K562 (cell line): ENCODE measurements at regions not wholly inside any gene's neighbourhood (a gene's known extent, or its start where the extent isn't known, plus 50 kb on each side); places are given as distances from the start of the nearest gene placed in this dataset.

ENCODE experiments used
- ATAC-seq: fragments of 200-7000 bp; cut with Tn5 transposase; 3 replicates; pipeline ENCODE4 v1.9.1; 2020; ENCODE audit warnings: moderate library complexity
- BruUV-seq: library from RNA; stranded (reverse); fragments of 400-500 nt; replicated peaks from 2 replicates; lab custom pipeline; 2021; lab: Mats Ljungman, UMichigan
- CTCF ChIA-PET: fragments of 300-600 bp; formaldehyde crosslinking; extraction: SDS; loops from one replicate; lab custom pipeline; 2021; ENCODE audit warnings: low intra/inter-chr PET ratio; lab: Yijun Ruan, JAX
- POLR2A ChIA-PET: fragments of 300-600, 350-650 bp; sonication (Branson Sonifier 250); formaldehyde crosslinking; extraction: SDS; loops from one replicate; lab custom pipeline; 2021; ENCODE audit warnings: antibody characterized with exemption, inconsistent platforms; lab: Yijun Ruan, JAX
- DNase-seq, 4 experiments: peaks; one replicate each; pipeline versions ENCODE4 v3.0.0 to v3.0.0-alpha.2; 2011 to 2018; ENCODE audit warnings: low spot score in 3 of 4, mixed read lengths in 3 of 4; ENCODE audit errors: extremely low read depth in 1 of 4
- FAIRE-seq: peaks from 2 replicates; lab custom pipeline; 2011; peaks lifted over from hg19 to GRCh38; lab: Jason Lieb, UNC
- H2AFZ ChIP-seq: 2 replicates; pipeline ENCODE4 v1.6.0; 2011; ENCODE audit warnings: low read depth, low read length, control low read depth, inconsistent platforms
- H3K27ac ChIP-seq: fragments of 200-600 bp; 3 replicates; pipeline ENCODE4 v1.8.0; 2011; ENCODE audit warnings: low read depth, mild to moderate bottlenecking, control low read depth, inconsistent platforms, low read length, moderate library complexity, mixed read lengths; ENCODE audit errors: extremely low read depth
- H3K27me3 ChIP-seq, 2 experiments: fragments of 300-600 bp in 1 of 2; 2 replicates in 1 of 2; 3 replicates in 1 of 2; pipeline versions ENCODE4 v1.6.0 to v1.8.0; 2011; ENCODE audit warnings: inconsistent platforms in 2 of 2, low read length in 2 of 2, mild to moderate bottlenecking in 1 of 2, mixed read lengths in 1 of 2, moderate library complexity in 1 of 2; ENCODE audit not compliant: control insufficient read depth in 2 of 2, insufficient read depth in 2 of 2
- H3K36me3 ChIP-seq: fragments of 300-600 bp; 3 replicates; pipeline ENCODE4 v1.8.0; 2011; ENCODE audit warnings: mild to moderate bottlenecking, low read length, inconsistent platforms; ENCODE audit not compliant: control insufficient read depth, insufficient read depth
- H3K4me1 ChIP-seq, 2 experiments: fragments of 200-600 bp in 1 of 2; replicated peaks in 1 of 2; 2 replicates in 1 of 2; 3 replicates in 1 of 2; pipeline versions ENCODE4 v1.5.1 to v1.8.0; 2011; ENCODE audit warnings: inconsistent platforms in 2 of 2, low read length in 2 of 2, mild to moderate bottlenecking in 1 of 2, mixed read lengths in 1 of 2, moderate library complexity in 1 of 2; ENCODE audit not compliant: control insufficient read depth in 2 of 2, insufficient read depth in 2 of 2
- H3K4me2 ChIP-seq: 2 replicates; pipeline ENCODE4 v1.6.1; 2011; ENCODE audit warnings: low read length, control low read depth, inconsistent platforms, mixed read lengths; ENCODE audit not compliant: insufficient read depth
- H3K4me3 ChIP-seq: fragments of 200-600 bp; sonication (generic), shearing (Covaris generic); 2 replicates; pipeline ENCODE4 v1.5.1; 2016; ENCODE audit warnings: control low read depth, inconsistent platforms
- H3K79me2 ChIP-seq: fragments of 200-600 bp; 3 replicates; pipeline ENCODE4 v1.8.0; 2011; ENCODE audit warnings: low read length, inconsistent platforms; ENCODE audit not compliant: control insufficient read depth, insufficient read depth
- H3K9ac ChIP-seq, 2 experiments: 2 replicates each; pipeline versions ENCODE4 v1.6.0 to v1.6.1; 2011; ENCODE audit warnings: low read depth in 2 of 2, low read length in 2 of 2, control low read depth in 1 of 2, inconsistent platforms in 1 of 2, mild to moderate bottlenecking in 1 of 2, mixed read lengths in 1 of 2; ENCODE audit not compliant: insufficient read depth in 1 of 2
- H3K9me1 ChIP-seq: one replicate; pipeline ENCODE4 v1.6.0; 2011; ENCODE audit warnings: inconsistent platforms, mild to moderate bottlenecking, low read length, moderate library complexity; ENCODE audit not compliant: control insufficient read depth, insufficient read depth
- H3K9me3 ChIP-seq: replicated peaks from 2 replicates; pipeline ENCODE4 v1.5.1; 2011; ENCODE audit warnings: low read depth, low read length, inconsistent platforms; ENCODE audit not compliant: control insufficient read depth, insufficient read depth
- H4K20me1 ChIP-seq: replicated peaks from 2 replicates; pipeline ENCODE4 v1.6.1; 2011; ENCODE audit warnings: low read length, inconsistent platforms, mixed read lengths; ENCODE audit not compliant: control insufficient read depth, insufficient read depth
- EP300 ChIP-seq: IDR thresholded peaks from 2 replicates; pipeline ENCODE4 v1.6.1; 2012; ENCODE audit warnings: low read length, improper control_type of control experiment
- FOXM1 ChIP-seq, 2 experiments: fragments of 450-650 bp in 1 of 2; sonication (generic) in 1 of 2; formaldehyde crosslinking in 1 of 2; IDR thresholded peaks; 2 replicates each; pipeline versions ENCODE4 v1.6.1 to v1.9.0; 2017 to 2022; ENCODE audit warnings: low read depth in 2 of 2, mild to moderate bottlenecking in 2 of 2, missing genetic modification reagents in 1 of 2, moderate library complexity in 1 of 2
- HMBOX1 ChIP-seq: sonication (generic); IDR thresholded peaks from 2 replicates; pipeline ENCODE4 v1.6.1; 2016
- ILF3 ChIP-seq: fragments of 450-650 bp; IDR thresholded peaks from 2 replicates; pipeline ENCODE4 v1.6.1; 2018; ENCODE audit warnings: antibody characterized with exemption, mild to moderate bottlenecking, moderate library complexity, borderline replicate concordance
- KLF13 ChIP-seq: fragments of 450-650 bp; IDR thresholded peaks from 2 replicates; pipeline ENCODE4 v1.6.1; 2016; ENCODE audit warnings: missing genetic modification characterization, low read depth, mild to moderate bottlenecking, missing compliant biosample characterization, moderate library complexity, borderline replicate concordance
- NFXL1 ChIP-seq: fragments of 450-650 bp; formaldehyde crosslinking; IDR thresholded peaks from 2 replicates; pipeline ENCODE4 v1.4.0; 2021; ENCODE audit warnings: mild to moderate bottlenecking
- PKNOX1 ChIP-seq: fragments of 450-650 bp; IDR thresholded peaks from 2 replicates; pipeline ENCODE4 v1.6.1; 2016
- POU5F1 ChIP-seq: fragments of 150-350 bp; IDR thresholded peaks from 2 replicates; pipeline ENCODE4 v1.6.1; 2014; ENCODE audit warnings: borderline replicate concordance, low read length, low read depth, mild to moderate bottlenecking; ENCODE audit not compliant: partially characterized antibody
- SRF ChIP-seq, 2 experiments: fragments of 250-450, 450-650 bp in 1 of 2; sonication (Bioruptor Pico) in 1 of 2; sonication (generic) in 1 of 2; formaldehyde crosslinking; IDR thresholded peaks; 2 replicates each; pipeline versions ENCODE4 v1.5.0 to v1.5.1; 2020 to 2022; ENCODE audit warnings: mild to moderate bottlenecking in 1 of 2, missing genetic modification reagents in 1 of 2
- STAT5A ChIP-seq: IDR thresholded peaks from 2 replicates; pipeline ENCODE4 v1.6.1; 2012; ENCODE audit warnings: low read length, inconsistent platforms, borderline replicate concordance
- TAF1 ChIP-seq: IDR thresholded peaks from 2 replicates; pipeline ENCODE4 v1.6.1; 2011; ENCODE audit warnings: mild to moderate bottlenecking, low read length, moderate library complexity; ENCODE audit not compliant: insufficient read depth, control insufficient read depth, severe bottlenecking; ENCODE audit errors: extremely low read depth
- ZNF280A ChIP-seq: fragments of 450-650 bp; IDR thresholded peaks from 2 replicates; pipeline ENCODE4 v1.6.1; 2018; ENCODE audit warnings: mild to moderate bottlenecking, low read depth; ENCODE audit not compliant: partially characterized antibody
- ZNF561 ChIP-seq: fragments of 450-650 bp; formaldehyde crosslinking; conservative IDR thresholded peaks from 2 replicates; pipeline ENCODE4 v1.4.0; 2020; ENCODE audit warnings: mild to moderate bottlenecking, moderate library complexity
- WGBS: fragments of 100-300 bp; shearing (Covaris generic); methylation state at CpG from one replicate; pipeline ENCODE4 v1.1.6; 2016; ENCODE audit warnings: low coverage, mixed read lengths; ENCODE audit not compliant: insufficient coverage; ENCODE audit errors: missing lambda C conversion rate; 5-methylcytosine and 5-hydroxymethylcytosine counted together
- in situ Hi-C: fragments of 300-500 bp; cut with MboI; formaldehyde crosslinking; loops from 4 replicates; pipeline ENCODE4 v1.15.0; 2018; ENCODE audit warnings: inconsistent platforms, mixed read lengths
- intact Hi-C: fragments of 100-400 bp; cut with micrococcal nuclease; formaldehyde crosslinking; loops from 2 replicates; pipeline ENCODE4 v1.14.2; 2022

GRCh38 chr21:17146426-17146825, 366.4 kb upstream of the CXADR start:
- Histone ChIP-seq H3K27me3 (no peaks in the 10 kb centered on the region), H4K20me1 (no peaks in the 10 kb centered on the region), H3K79me2 (no peaks in the 10 kb centered on the region), H3K27ac (no peak overlapping the region), H3K4me3 (no peak overlapping the region), H2AFZ (no peak overlapping the region), H3K4me1 (no peaks in the 10 kb centered on the region), H3K36me3 (no peaks in the 10 kb centered on the region), H3K9ac (no peak overlapping the region), H3K4me2 (no peak overlapping the region), H3K9me3 (no peaks in the 10 kb centered on the region), H3K9me1 (no peaks in the 10 kb centered on the region)
- CTCF ChIA-PET, result no interaction called here
- in situ Hi-C loops, result no loop called here
- POLR2A ChIA-PET, result no interaction called here
- FAIRE-seq (no peak), ATAC-seq (no peak), DNase-seq (no peak)
- WGBS, result 0% methylated on average over 5 of the region's 5 CpGs
- TF ChIP-seq FOXM1 (IDR thresholded peaks at IDR 0.05; ENCODE audit: low read depth) (no peak), FOXM1 (CRISPR knock-in tag; IDR thresholded peaks at IDR 0.05; ENCODE audit: low read depth) (no peak), KLF13 (tag) (no peak), SRF (CRISPR knock-in tag; IDR thresholded peaks at IDR 0.05) (no peak), EP300 (no peak)
- BruUV-seq, result no TSS peak
- intact Hi-C loops, result no loop called here

GRCh38 chr21:17159697-17160096, 353.1 kb upstream of the CXADR start:
- intact Hi-C loops (no loop called here), in situ Hi-C loops (no loop called here)
- no peak overlapping the region for H3K4me2 ChIP-seq
- H3K9ac ChIP-seq, result no peak overlapping the region
- no peak overlapping the region for H3K27ac ChIP-seq
- 3% methylated on average over 2 of the region's 2 CpGs for WGBS
- H2AFZ ChIP-seq, result no peak overlapping the region
- ATAC-seq, result no peak
- FAIRE-seq, result no peak
- no peaks in the 10 kb centered on the region for H3K9me1 ChIP-seq
- CTCF ChIA-PET, result no interaction called here
- H3K9me3 ChIP-seq, result no peaks in the 10 kb centered on the region; the same call in 1 of the 2 replicates
- POLR2A ChIA-PET, result no interaction called here
- H3K36me3 ChIP-seq, result no peaks in the 10 kb centered on the region
- H4K20me1 ChIP-seq, result no peaks in the 10 kb centered on the region
- no peaks in the 10 kb centered on the region for H3K4me1 ChIP-seq
- H3K79me2 ChIP-seq, result no peaks in the 10 kb centered on the region
- H3K4me3 ChIP-seq, result no peak overlapping the region
- no TSS peak for BruUV-seq
- H3K27me3 ChIP-seq, result no peaks in the 10 kb centered on the region
- no peak for DNase-seq
- TF ChIP-seq ZNF561 (CRISPR knock-in tag), result no peak
- no peak for TF ChIP-seq STAT5A
- TF ChIP-seq HMBOX1, result no peak
- no peak for TF ChIP-seq ILF3
- no peak for TF ChIP-seq POU5F1
- TF ChIP-seq TAF1, result no peak
- TF ChIP-seq NFXL1 (CRISPR knock-in tag), result no peak
- TF ChIP-seq PKNOX1, result no peak
- no peak for TF ChIP-seq ZNF280A
